B cell (primary cell): ENCODE measurements at regions not wholly inside any gene's neighbourhood (a gene's known extent, or its start where the extent isn't known, plus 50 kb on each side); places are given as distances from the start of the nearest gene placed in this dataset.

Experiments used
- ATAC-seq: fragments of 200-7000 bp; cut with Tn5 transposase; one replicate; pipeline ENCODE4 v1.10.0; 2021; ENCODE audit warnings: low read depth, mild to moderate bottlenecking, moderate number of reproducible peaks, moderate library complexity
- CTCF ChIA-PET: fragments of 350-600 bp; sonication (Branson Sonifier 250); formaldehyde crosslinking; loops from one replicate; lab custom pipeline; 2021; ENCODE audit warnings: antibody characterized with exemption, inconsistent platforms; lab: Charles Lee
- POLR2A ChIA-PET: fragments of 350-600 bp; sonication (Branson Sonifier 250); formaldehyde crosslinking; loops from one replicate; lab custom pipeline; 2021; ENCODE audit warnings: antibody characterized with exemption; lab: Charles Lee
- DNase-seq: peaks from one replicate; pipeline ENCODE4 v3.0.0; 2013
- H2AFZ ChIP-seq: 2 replicates; pipeline ENCODE4 v1.6.1; 2012; ENCODE audit warnings: mild to moderate bottlenecking, low read depth, low read length; ENCODE audit not compliant: insufficient read depth, poor library complexity, severe bottlenecking
- H3K27ac ChIP-seq, 2 donors: 1 replicate in 1 of 2; 2 replicates in 1 of 2; pipeline ENCODE4 v1.5.1; 2012 to 2013; ENCODE audit warnings: low read length in 2 of 2, mild to moderate bottlenecking in 2 of 2, moderate library complexity in 1 of 2
- H3K27me3 ChIP-seq, 4 experiments: fragments of 200-600 bp in 1 of 4; sonication (generic) in 1 of 4; replicated peaks in 1 of 4; 1 replicate in 2 of 4; 2 replicates in 2 of 4; pipeline versions ENCODE4 v1.6.1 to v1.7.0; 2013 to 2016; ENCODE audit warnings: low read length in 3 of 4, mild to moderate bottlenecking in 2 of 4, mixed read lengths in 1 of 4, moderate library complexity in 1 of 4; ENCODE audit not compliant: insufficient read depth in 4 of 4, control insufficient read depth in 3 of 4; ENCODE audit errors: control extremely low read depth in 1 of 4
- H3K36me3 ChIP-seq, 2 experiments: replicated peaks in 1 of 2; 1 replicate in 1 of 2; 2 replicates in 1 of 2; pipeline versions ENCODE4 v1.6.1 to v1.7.1; 2013; ENCODE audit warnings: low read length in 1 of 2; ENCODE audit not compliant: insufficient read depth in 2 of 2, control insufficient read depth in 1 of 2; ENCODE audit errors: control extremely low read depth in 1 of 2, extremely low read depth in 1 of 2
- H3K4me1 ChIP-seq, 2 donors: fragments of 200-600 bp in 1 of 2; sonication (generic) in 1 of 2; 1 replicate in 1 of 2; 2 replicates in 1 of 2; pipeline versions ENCODE4 v1.5.1 to v1.6.1; 2013 to 2017; ENCODE audit warnings: low read length in 2 of 2; ENCODE audit not compliant: control insufficient read depth in 2 of 2, insufficient read depth in 2 of 2
- H3K4me2 ChIP-seq: replicated peaks from 2 replicates; pipeline ENCODE3; 2012; ENCODE audit warnings: mild to moderate bottlenecking, low read depth, low read length; ENCODE audit not compliant: poor library complexity, severe bottlenecking
- H3K4me3 ChIP-seq, 5 experiments: fragments of 200-600 bp in 1 of 5; sonication (generic) in 1 of 5; 1 replicate in 3 of 5; 2 replicates in 2 of 5; pipeline versions ENCODE4 v1.5.1 to v1.7.0; 2011 to 2016; ENCODE audit warnings: low read length in 4 of 5, mild to moderate bottlenecking in 4 of 5, low read depth in 2 of 5, control low read depth in 1 of 5, moderate library complexity in 1 of 5; ENCODE audit not compliant: insufficient read depth in 1 of 5; ENCODE audit errors: control extremely low read depth in 1 of 5, extremely low read depth in 1 of 5
- H3K79me2 ChIP-seq: fragments of 200-600 bp; sonication (generic); one replicate; pipeline ENCODE4 v1.6.0; 2016; ENCODE audit warnings: low read length; ENCODE audit not compliant: control insufficient read depth, insufficient read depth
- H3K9ac ChIP-seq: fragments of 200-600 bp; sonication (generic); 2 replicates; pipeline ENCODE4 v1.6.1; 2017; ENCODE audit warnings: mild to moderate bottlenecking, low read length, moderate library complexity
- H3K9me3 ChIP-seq, 3 donors: one replicate each; pipeline versions ENCODE4 v1.6.1 to v1.7.1; 2013; ENCODE audit warnings: low read length in 2 of 3; ENCODE audit not compliant: control insufficient read depth in 2 of 3, insufficient read depth in 1 of 3; ENCODE audit errors: control extremely low read depth in 1 of 3
- H4K20me1 ChIP-seq: 2 replicates; pipeline ENCODE4 v1.6.0; 2012; ENCODE audit warnings: mild to moderate bottlenecking, low read length; ENCODE audit not compliant: insufficient read depth, control insufficient read depth, poor library complexity, severe bottlenecking
- H3K27ac Mint-ChIP-seq: one replicate; pipeline ENCODE4 v1.8.0; 2021; ENCODE audit warnings: mixed read lengths
- H3K27me3 Mint-ChIP-seq: one replicate; pipeline ENCODE4 v1.8.0; 2021; ENCODE audit warnings: mixed read lengths
- H3K4me1 Mint-ChIP-seq: one replicate; pipeline ENCODE4 v1.8.0; 2021; ENCODE audit warnings: mixed read lengths
- H3K4me3 Mint-ChIP-seq: one replicate; pipeline ENCODE4 v1.8.0; 2021; ENCODE audit warnings: mixed read lengths
- H3K9me3 Mint-ChIP-seq: one replicate; pipeline ENCODE4 v1.8.0; 2022; ENCODE audit warnings: mixed read lengths; ENCODE audit not compliant: insufficient read depth
- CTCF ChIP-seq: fragments of 200-600 bp; IDR thresholded peaks from one replicate; pipeline ENCODE4 v1.8.0; 2022; ENCODE audit warnings: antibody characterized with exemption, mild to moderate bottlenecking
- EZH2 ChIP-seq: IDR thresholded peaks from 2 replicates; pipeline ENCODE4 v1.6.1; 2012; ENCODE audit warnings: borderline replicate concordance, low read depth, mild to moderate bottlenecking, moderate library complexity, low read length; ENCODE audit not compliant: insufficient read depth, poor library complexity, severe bottlenecking
- WGBS: methylation state at CpG from one replicate; pipeline ENCODE4 v1.1.5; 2013; ENCODE audit warnings: missing lambda C conversion rate; ENCODE audit not compliant: insufficient coverage; 5-methylcytosine and 5-hydroxymethylcytosine counted together
- intact Hi-C: fragments of 100-400 bp; cut with micrococcal nuclease; formaldehyde crosslinking; loops from one replicate; pipeline ENCODE4 v1.10.0; 2022

GRCh38 chr5:160978944-160979343 is 126.9 kb upstream of the ATP10B start:
- no peaks in the 10 kb centered on the region for H3K36me3 ChIP-seq
- ATAC-seq (no peak), DNase-seq (no peak)
- H3K27me3 ChIP-seq = no peaks in the 10 kb centered on the region
- ChIA-PET CTCF (no interaction called here), POLR2A (no interaction called here)
- no peaks in the 10 kb centered on the region for H4K20me1 ChIP-seq
- H3K79me2 ChIP-seq = no peaks in the 10 kb centered on the region
- Mint-ChIP-seq H3K27ac (no peak overlapping the region), H3K4me1 (no peaks in the 10 kb centered on the region), H3K9me3 (no peaks in the 10 kb centered on the region), H3K4me3 (no peak overlapping the region), H3K27me3 (peaks cover 4% of the 10 kb centered on the region)
- H3K4me3 ChIP-seq = no peak overlapping the region
- H3K9ac ChIP-seq = no peak overlapping the region
- no peaks in the 10 kb centered on the region for H3K9me3 ChIP-seq
- no peak overlapping the region for H3K27ac ChIP-seq
- no peak overlapping the region for H3K4me2 ChIP-seq
- H2AFZ ChIP-seq = no peak overlapping the region
- H3K4me1 ChIP-seq = no peaks in the 10 kb centered on the region
- intact Hi-C loops = no loop called here
- TF ChIP-seq EZH2 = no peak
- TF ChIP-seq CTCF = no peak

- POLR2A ChIA-PET = no interaction called here
- WGBS = 80% methylated on average over 1 of the region's 2 CpGs
- Histone ChIP-seq H2AFZ (no peak overlapping the region), H3K27me3 (no peaks in the 10 kb centered on the region), H3K36me3 (no peaks in the 10 kb centered on the region), H3K79me2 (no peaks in the 10 kb centered on the region), H3K4me2 (no peak overlapping the region), H3K4me1 (no peaks in the 10 kb centered on the region), H3K9me3 (no peaks in the 10 kb centered on the region), H4K20me1 (no peaks in the 10 kb centered on the region), H3K27ac (no peak overlapping the region), H3K4me3 (no peak overlapping the region), H3K9ac (no peak overlapping the region)
- no peak overlapping the region for H3K4me3 Mint-ChIP-seq
- H3K4me1 Mint-ChIP-seq = no peaks in the 10 kb centered on the region
- no peak overlapping the region for H3K27ac Mint-ChIP-seq
- no peaks in the 10 kb centered on the region for H3K9me3 Mint-ChIP-seq
- intact Hi-C loops = no loop called here
- CTCF ChIA-PET = no interaction called here
- ATAC-seq (no peak), DNase-seq (no peak)
- H3K27me3 Mint-ChIP-seq = peaks cover 4% of the 10 kb centered on the region
- no peak for TF ChIP-seq EZH2
- TF ChIP-seq CTCF = no peak
Measured at GRCh38 chr5:160976181-160976580, 124.2 kb upstream of the ATP10B start.
